Right atrium auricular region (tissue), 2 donors: ENCODE measurements at regions not wholly inside any gene's neighbourhood (a gene's known extent, or its start where the extent isn't known, plus 50 kb on each side); places are given as distances from the start of the nearest gene placed in this dataset.
"Not testable (repeated sequence)": the region's sequence is repeated elsewhere in the genome, so short reads cannot be mapped to it uniquely, and the experiment has no call there.

Source experiments
- DNase-seq: peaks from one replicate; pipeline ENCODE4 v3.0.0-alpha.2; 2019; ENCODE audit warnings: low spot score
- H3K27ac ChIP-seq, 2 donors: fragments of 200-600 bp; sonication (generic); 1 replicate in 1 of 2; 2 replicates in 1 of 2; pipeline ENCODE4 v1.5.1; 2016 to 2019
- H3K27me3 ChIP-seq, 2 donors: fragments of 200-600 bp; sonication (generic); one replicate each; pipeline versions ENCODE4 v1.5.1 to v1.6.0; 2017 to 2019
- H3K36me3 ChIP-seq: fragments of 200-600 bp; sonication (generic); one replicate; pipeline ENCODE4 v1.5.1; 2016
- H3K4me1 ChIP-seq, 2 donors: fragments of 200-600 bp; sonication (generic); one replicate each; pipeline versions ENCODE4 v1.5.1 to v1.6.0; 2017 to 2019
- H3K4me3 ChIP-seq, 2 donors: fragments of 200-600 bp; sonication (generic); 1 replicate in 1 of 2; 2 replicates in 1 of 2; pipeline ENCODE4 v1.5.1; 2017 to 2019; ENCODE audit warnings: mild to moderate bottlenecking in 1 of 2, moderate library complexity in 1 of 2
- H3K9me3 ChIP-seq, 2 donors: fragments of 200-600 bp; sonication (generic); one replicate each; pipeline ENCODE4 v1.5.1; 2019
- TF ChIP-seq, protein P1 (sequence below), 2 donors: fragments of 200-600 bp; sonication (generic); IDR thresholded peaks; one replicate each; pipeline ENCODE4 v1.5.1; 2019; ENCODE audit warnings: antibody characterized with exemption in 2 of 2

DNA sequence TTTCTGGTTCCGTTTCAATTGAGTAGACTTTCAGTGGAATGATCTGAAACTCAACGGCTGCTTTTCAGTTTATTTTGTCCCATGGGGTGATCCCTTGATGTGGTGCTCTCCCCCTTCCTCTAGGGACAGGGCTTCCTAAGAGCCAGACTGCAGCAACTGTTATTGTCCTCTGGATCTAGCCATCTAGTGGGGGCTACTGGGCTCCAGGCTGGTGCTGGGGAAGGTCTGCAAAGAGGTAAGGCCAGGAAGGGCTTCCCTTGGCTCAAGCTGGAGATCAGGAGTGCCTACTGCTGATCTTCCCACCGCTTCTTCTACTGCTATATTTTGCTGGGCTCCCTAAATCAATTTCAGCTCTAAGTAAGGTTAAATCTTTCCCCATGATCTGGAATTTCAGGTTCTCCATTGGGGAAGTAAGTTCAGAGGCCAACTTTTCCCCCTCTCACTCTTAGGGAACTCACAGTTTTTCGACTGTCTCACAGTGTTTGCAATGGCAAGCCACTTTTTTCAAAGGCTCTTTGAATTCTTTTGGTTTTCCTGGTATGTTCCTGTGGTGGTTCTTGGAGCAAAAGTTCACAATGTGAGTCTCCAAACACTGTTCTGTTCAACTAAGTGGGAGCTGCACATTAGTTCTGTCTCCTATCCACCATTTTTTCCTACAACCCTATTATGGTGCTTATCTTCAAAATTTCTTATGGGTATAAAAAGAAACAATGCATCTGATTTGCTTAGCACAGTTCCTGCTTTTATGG, 286.2 kb upstream of the EXOC2 start:
- DNase-seq: no peak
- Histone ChIP-seq H3K27me3 (no peaks in the 10 kb centered on the region), H3K4me3 (no peak overlapping the region), H3K4me1 (no peaks in the 10 kb centered on the region), H3K36me3 (no peaks in the 10 kb centered on the region), H3K9me3 (peaks cover 0 to 22% of the 10 kb centered on the region in 2 donors), H3K27ac (no peak overlapping the region)
- TF ChIP-seq, protein P1, sequence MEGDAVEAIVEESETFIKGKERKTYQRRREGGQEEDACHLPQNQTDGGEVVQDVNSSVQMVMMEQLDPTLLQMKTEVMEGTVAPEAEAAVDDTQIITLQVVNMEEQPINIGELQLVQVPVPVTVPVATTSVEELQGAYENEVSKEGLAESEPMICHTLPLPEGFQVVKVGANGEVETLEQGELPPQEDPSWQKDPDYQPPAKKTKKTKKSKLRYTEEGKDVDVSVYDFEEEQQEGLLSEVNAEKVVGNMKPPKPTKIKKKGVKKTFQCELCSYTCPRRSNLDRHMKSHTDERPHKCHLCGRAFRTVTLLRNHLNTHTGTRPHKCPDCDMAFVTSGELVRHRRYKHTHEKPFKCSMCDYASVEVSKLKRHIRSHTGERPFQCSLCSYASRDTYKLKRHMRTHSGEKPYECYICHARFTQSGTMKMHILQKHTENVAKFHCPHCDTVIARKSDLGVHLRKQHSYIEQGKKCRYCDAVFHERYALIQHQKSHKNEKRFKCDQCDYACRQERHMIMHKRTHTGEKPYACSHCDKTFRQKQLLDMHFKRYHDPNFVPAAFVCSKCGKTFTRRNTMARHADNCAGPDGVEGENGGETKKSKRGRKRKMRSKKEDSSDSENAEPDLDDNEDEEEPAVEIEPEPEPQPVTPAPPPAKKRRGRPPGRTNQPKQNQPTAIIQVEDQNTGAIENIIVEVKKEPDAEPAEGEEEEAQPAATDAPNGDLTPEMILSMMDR (IDR thresholded peaks at IDR 0.05): no peak

DNA sequence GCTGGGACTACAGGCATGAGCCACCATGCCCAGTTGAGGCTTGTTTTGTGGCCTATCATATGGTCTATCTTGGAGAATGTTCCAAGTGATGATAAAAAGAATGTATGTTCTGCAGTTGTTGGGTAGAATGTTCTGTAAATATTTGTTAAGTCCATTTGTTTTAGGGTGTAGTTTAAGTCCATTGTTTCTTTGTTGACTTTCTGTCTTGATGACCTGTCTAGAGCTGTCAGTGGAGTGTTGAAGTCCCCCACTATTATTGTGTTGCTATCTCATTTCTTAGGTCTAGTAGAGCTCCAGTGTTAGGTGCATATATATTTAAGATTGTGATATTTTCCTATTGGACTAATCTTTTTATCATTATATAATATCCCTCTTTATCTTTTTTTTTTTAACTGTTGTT, 284.3 kb upstream of the EXOC2 start:
- peaks cover 0 to 22% of the 10 kb centered on the region in 2 donors for H3K9me3 ChIP-seq
- DNase-seq, H3K27me3 ChIP-seq, H3K4me1 ChIP-seq, H3K4me3 ChIP-seq, H3K27ac ChIP-seq, H3K36me3 ChIP-seq: not testable (repeated sequence)

DNA sequence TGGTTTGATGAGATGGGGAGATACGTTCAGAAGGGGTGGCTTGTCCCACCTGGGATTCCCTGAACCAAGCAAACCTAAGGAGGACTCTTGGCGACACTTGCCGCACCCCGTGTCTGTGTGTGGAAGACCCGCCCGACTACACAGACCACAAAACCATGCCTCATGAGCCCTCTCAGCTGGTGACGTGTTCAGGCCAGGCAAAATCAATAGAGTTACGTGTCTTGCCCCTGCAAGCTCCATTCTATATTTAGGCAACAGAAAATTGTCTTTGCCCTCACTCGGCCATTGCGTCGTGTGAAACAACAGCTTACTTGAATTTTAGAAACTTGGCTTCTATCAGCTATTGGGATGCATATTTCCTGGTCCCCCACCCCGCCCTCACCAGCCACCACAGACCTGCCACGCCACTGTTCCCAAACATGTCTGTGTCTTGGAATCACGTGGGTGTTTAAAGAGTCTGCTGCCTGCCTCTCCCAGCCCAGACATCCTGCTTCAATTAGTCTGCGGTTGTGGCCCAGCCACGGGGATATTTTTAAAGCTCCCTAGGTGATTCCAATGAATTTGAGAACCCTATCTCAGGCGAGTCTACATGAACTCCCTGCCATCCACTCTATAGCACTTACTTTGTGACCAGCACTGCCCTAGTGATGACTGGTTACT, 279.2 kb upstream of the EXOC2 start:
- no peaks in the 10 kb centered on the region for H3K36me3 ChIP-seq
- DNase-seq: no peak
- H3K9me3 ChIP-seq: peaks cover 0 to 22% of the 10 kb centered on the region in 2 donors
- H3K27me3 ChIP-seq: no peaks in the 10 kb centered on the region
- H3K4me3 ChIP-seq: no peak overlapping the region
- TF ChIP-seq, protein P1 (IDR thresholded peaks at IDR 0.05): no peak
- no peaks in the 10 kb centered on the region for H3K4me1 ChIP-seq
- H3K27ac ChIP-seq: no peak overlapping the region

DNA sequence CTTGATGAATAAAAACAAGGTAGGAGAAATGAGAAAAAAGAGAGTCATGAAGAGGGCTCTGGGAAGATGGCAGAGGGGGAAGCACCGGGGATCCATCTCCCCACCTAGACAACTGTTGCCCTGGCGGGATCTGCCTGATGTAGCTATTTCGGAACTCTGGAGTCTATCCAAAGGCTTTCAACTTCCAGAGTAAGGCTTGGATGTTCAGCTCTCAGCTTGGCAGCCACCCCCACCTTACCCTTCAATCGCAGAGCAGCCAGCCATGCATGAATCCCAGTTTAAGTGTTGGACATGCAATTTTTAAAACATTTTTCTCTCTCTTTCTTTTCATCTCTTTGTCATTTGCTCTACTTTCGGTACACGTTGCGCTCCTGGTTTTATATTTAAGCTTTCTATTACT, 275.9 kb upstream of the EXOC2 start:
- no peaks in the 10 kb centered on the region for H3K4me1 ChIP-seq
- TF ChIP-seq, protein P1 (IDR thresholded peaks at IDR 0.05): no peak
- H3K9me3 ChIP-seq: no peaks in the 10 kb centered on the region
- no peak overlapping the region for H3K4me3 ChIP-seq
- no peaks in the 10 kb centered on the region for H3K27me3 ChIP-seq
- no peak for DNase-seq
- H3K27ac ChIP-seq: no peak overlapping the region
- no peaks in the 10 kb centered on the region for H3K36me3 ChIP-seq

DNA sequence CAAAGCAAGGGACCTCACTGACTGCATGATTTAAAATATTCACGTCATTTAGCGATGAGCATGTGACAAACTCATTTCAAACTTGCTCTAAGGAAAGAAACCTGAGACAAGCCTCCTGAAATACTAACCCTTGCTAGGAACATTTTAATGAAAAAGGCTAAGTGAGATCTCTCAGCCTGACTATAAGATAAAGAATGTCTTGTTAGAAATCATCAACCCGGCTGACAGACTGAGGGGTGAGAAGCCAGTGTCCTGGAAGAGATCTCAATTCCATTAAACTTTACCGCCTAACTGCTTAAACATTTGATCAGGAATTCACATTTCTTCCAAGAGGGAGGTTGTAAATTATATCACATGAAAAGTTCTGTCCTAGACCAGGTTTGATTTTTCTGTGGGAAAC, 274.8 kb upstream of the EXOC2 start:
- Histone ChIP-seq H3K27me3 (no peaks in the 10 kb centered on the region), H3K27ac (no peak overlapping the region), H3K4me1 (no peaks in the 10 kb centered on the region), H3K36me3 (no peaks in the 10 kb centered on the region), H3K9me3 (no peaks in the 10 kb centered on the region), H3K4me3 (no peak overlapping the region)
- TF ChIP-seq, protein P1 (IDR thresholded peaks at IDR 0.05): no peak
- DNase-seq: no peak

DNA sequence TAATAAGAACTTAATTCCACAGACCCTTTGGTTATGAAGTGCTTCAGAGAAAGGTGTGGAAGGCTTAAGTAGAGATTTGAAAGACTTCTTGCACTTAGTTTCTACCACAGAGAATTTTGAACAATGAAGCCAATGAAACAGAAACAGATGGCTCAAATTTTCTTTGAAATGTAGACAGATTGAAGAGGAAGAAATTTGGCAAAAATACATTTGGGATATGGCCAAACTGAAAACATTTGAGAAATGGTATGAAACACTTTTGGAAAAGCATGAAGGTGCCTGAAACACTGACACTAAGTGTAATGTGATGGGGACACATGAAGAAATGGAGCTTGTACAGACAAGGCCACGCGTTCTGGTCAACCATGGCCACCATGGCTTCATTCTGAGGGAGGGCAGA, 272.4 kb upstream of the EXOC2 start:
- Histone ChIP-seq H3K27ac (no peak overlapping the region), H3K9me3 (no peaks in the 10 kb centered on the region), H3K4me3 (no peak overlapping the region), H3K4me1 (no peaks in the 10 kb centered on the region), H3K36me3 (no peaks in the 10 kb centered on the region), H3K27me3 (no peaks in the 10 kb centered on the region)
- no peak for DNase-seq
- TF ChIP-seq, protein P1 (IDR thresholded peaks at IDR 0.05): no peak
